ENCODE measurements at regions not wholly inside any gene's neighbourhood (a gene's known extent, or its start where the extent isn't known, plus 50 kb on each side); places are given as distances from the start of the nearest gene placed in this dataset.

GRCh38 chr7:46032942-46033341 lies 111.9 kb upstream of the IGFBP3 start:
- DNase-seq = no peak

- DNase-seq = no peak
Observed at GRCh38 chr7:46032353-46032752, 111.3 kb upstream of the IGFBP3 start.

- DNase-seq = no peak
Observed at GRCh38 chr7:46029111-46029704, 108.1 kb upstream of the IGFBP3 start.

- DNase-seq = no peak
Observed at GRCh38 chr7:46028246-46028645, 107.2 kb upstream of the IGFBP3 start.

- DNase-seq = no peak
Observed at GRCh38 chr7:46026741-46027140, 105.7 kb upstream of the IGFBP3 start.

GRCh38 chr7:46024263-46024916 lies 103.3 kb upstream of the IGFBP3 start:
- DNase-seq = no peak

GRCh38 chr7:46022397-46022796 lies 101.3 kb upstream of the IGFBP3 start:
- DNase-seq = no peak

GRCh38 chr7:46015107-46015868 lies 94.2 kb upstream of the IGFBP3 start:
- DNase-seq = no peak

GRCh38 chr7:46011501-46011900 lies 90.4 kb upstream of the IGFBP3 start:
- DNase-seq = no peak

GRCh38 chr7:46011059-46011458 lies 90.0 kb upstream of the IGFBP3 start:
- DNase-seq = no peak

GRCh38 chr7:46009211-46009610 lies 88.1 kb upstream of the IGFBP3 start:
- DNase-seq = no peak

GRCh38 chr7:46007990-46008643 lies 87.0 kb upstream of the IGFBP3 start:
- no peak for DNase-seq

GRCh38 chr7:46007194-46007593 lies 86.1 kb upstream of the IGFBP3 start:
- DNase-seq = no peak

GRCh38 chr7:46006723-46007122 lies 85.7 kb upstream of the IGFBP3 start:
- no peak for DNase-seq

- DNase-seq = no peak
Observed at GRCh38 chr7:46006212-46006611, 85.1 kb upstream of the IGFBP3 start.

GRCh38 chr7:46004965-46005364 lies 83.9 kb upstream of the IGFBP3 start:
- DNase-seq = no peak

GRCh38 chr7:46003896-46004875 lies 83.1 kb upstream of the IGFBP3 start:
- no peak for DNase-seq

- DNase-seq = no peak
Observed at GRCh38 chr7:46003161-46003560, 82.1 kb upstream of the IGFBP3 start.

GRCh38 chr7:46000513-46000912 lies 79.4 kb upstream of the IGFBP3 start:
- no peak for DNase-seq

- DNase-seq = no peak
Observed at GRCh38 chr7:45999541-45999940, 78.5 kb upstream of the IGFBP3 start.

GRCh38 chr7:45998506-45998905 lies 77.4 kb upstream of the IGFBP3 start:
- DNase-seq = no peak

GRCh38 chr7:45993621-45994020 lies 72.5 kb upstream of the IGFBP3 start:
- DNase-seq = no peak

All from effector CD8-positive, alpha-beta T cell (primary cell).